AG09309 (cell line): ENCODE measurements at regions not wholly inside any gene's neighbourhood (a gene's known extent, or its start where the extent isn't known, plus 50 kb on each side); places are given as distances from the start of the nearest gene placed in this dataset.

Source experiments
- DNase-seq: peaks from one replicate; pipeline ENCODE4 v3.0.0-alpha.2; 2010; ENCODE audit warnings: low read depth
- H3K4me3 ChIP-seq: 2 replicates; pipeline ENCODE4 v1.5.1; 2011; ENCODE audit warnings: mild to moderate bottlenecking, low read depth, low read length, moderate library complexity; ENCODE audit not compliant: control insufficient read depth
- TF ChIP-seq, protein P1 (sequence below): IDR thresholded peaks from 2 replicates; pipeline ENCODE4 v1.5.1; 2011; ENCODE audit warnings: mild to moderate bottlenecking, low read depth, low read length, inconsistent platforms; ENCODE audit not compliant: insufficient read depth, control insufficient read depth; ENCODE audit errors: missing control alignments

DNA sequence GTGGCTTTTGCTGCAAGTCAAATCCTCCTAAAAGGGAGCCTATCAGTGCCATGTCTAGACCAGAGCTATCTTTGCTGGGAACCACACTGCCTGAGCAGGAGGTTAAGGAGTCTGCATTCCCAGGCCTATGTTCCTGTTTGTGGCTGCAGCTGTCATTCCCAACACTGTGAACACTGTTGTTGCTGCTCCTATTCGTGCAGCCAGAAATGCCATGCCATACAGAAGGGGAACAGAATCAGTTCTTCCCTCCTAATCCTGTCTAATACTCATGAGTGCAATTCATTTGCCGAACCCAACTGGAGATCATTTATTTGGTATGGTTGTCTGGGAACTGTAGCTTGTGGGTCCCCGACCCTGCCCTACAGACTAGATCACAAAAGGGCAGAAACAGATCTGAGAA is 406.5 kb upstream of the GJE1 start:
- TF ChIP-seq, protein P1, sequence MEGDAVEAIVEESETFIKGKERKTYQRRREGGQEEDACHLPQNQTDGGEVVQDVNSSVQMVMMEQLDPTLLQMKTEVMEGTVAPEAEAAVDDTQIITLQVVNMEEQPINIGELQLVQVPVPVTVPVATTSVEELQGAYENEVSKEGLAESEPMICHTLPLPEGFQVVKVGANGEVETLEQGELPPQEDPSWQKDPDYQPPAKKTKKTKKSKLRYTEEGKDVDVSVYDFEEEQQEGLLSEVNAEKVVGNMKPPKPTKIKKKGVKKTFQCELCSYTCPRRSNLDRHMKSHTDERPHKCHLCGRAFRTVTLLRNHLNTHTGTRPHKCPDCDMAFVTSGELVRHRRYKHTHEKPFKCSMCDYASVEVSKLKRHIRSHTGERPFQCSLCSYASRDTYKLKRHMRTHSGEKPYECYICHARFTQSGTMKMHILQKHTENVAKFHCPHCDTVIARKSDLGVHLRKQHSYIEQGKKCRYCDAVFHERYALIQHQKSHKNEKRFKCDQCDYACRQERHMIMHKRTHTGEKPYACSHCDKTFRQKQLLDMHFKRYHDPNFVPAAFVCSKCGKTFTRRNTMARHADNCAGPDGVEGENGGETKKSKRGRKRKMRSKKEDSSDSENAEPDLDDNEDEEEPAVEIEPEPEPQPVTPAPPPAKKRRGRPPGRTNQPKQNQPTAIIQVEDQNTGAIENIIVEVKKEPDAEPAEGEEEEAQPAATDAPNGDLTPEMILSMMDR = no peak
- DNase-seq = no peak
- H3K4me3 ChIP-seq = no peak overlapping the region

DNA sequence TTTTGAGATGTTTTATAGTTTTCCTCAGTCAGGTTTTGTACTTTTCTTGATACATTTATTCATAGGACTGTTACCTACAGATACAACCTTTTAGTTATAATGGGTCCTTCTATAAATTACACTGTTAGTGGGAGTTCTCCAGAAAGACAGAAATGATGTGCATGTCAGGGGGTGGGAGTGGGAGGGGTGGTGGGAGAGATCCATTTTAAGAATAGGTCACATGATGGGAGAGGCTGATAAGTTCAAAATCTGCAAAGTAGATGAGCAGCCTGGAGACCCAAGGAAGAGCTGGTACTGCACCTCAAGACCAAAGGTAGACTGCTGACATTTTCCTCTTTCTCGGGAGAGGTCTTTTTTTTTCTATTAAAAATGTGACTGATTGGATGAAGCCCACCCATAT is 408.0 kb upstream of the GJE1 start:
- no peak overlapping the region for H3K4me3 ChIP-seq
- DNase-seq = no peak
- TF ChIP-seq, protein P1 = no peak

DNA sequence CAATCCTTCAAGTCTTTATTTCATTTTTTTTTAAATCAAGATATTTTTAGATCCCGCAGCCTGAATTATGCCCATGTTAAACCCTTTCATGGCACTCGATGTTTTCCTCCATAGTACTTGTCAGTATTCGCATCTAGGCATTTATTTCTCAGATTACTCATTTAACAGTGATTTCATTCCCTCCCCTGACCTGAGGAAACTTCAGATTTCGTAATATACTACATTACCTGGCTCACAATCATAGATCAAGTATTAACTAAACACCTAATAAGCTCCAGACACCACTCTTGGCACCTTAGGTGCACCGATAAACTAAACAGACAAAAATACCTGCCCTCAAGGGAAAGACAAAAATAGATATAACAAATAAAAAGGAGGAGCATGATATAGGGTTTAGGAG is 413.2 kb upstream of the GJE1 start:
- no peak for DNase-seq

DNA sequence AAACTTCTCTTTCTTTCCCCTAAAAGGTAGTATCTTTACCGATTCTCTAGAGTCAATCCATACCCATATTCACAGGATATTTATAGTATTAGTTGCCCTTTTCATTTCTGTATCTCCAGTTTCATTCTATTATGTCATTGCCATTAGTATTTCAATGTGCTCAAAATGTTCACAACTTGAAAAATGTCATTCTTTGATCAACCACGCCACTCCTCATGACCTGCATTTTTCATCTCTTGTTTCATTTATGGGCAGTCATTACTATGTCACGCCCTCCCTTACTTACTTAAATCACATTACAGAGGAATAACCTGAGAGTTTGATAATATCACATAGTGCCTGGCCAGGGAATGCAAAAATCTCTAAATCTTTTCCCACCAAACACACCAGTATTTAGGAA is 427.3 kb upstream of the GJE1 start:
- H3K4me3 ChIP-seq = no peak overlapping the region
- TF ChIP-seq, protein P1 = no peak
- DNase-seq = no peak

More for the DNA sequence above, 413.2 kb upstream of the GJE1 start:
- TF ChIP-seq, protein P1 = no peak
- H3K4me3 ChIP-seq = no peak overlapping the region

DNA sequence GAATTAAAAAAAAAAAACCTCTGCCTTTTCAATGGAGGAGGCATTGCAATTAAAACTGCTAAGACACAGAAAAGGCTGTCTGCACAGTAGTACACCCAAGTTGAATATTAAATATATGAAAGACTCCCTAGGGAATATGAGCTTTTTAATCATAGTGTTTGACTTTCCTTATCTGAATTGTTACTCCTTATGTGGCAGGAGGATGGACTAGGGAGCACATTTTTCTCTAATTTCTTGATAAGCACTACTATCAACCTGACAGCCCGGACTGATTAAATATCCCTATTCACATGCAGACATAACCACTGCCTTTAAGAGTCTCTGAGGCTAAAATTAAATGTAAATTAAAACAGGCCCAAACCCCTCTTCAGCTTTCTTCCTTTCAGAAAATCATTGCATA is 428.6 kb upstream of the GJE1 start:
- DNase-seq = no peak
- TF ChIP-seq, protein P1 = no peak
- H3K4me3 ChIP-seq = no peak overlapping the region

DNA sequence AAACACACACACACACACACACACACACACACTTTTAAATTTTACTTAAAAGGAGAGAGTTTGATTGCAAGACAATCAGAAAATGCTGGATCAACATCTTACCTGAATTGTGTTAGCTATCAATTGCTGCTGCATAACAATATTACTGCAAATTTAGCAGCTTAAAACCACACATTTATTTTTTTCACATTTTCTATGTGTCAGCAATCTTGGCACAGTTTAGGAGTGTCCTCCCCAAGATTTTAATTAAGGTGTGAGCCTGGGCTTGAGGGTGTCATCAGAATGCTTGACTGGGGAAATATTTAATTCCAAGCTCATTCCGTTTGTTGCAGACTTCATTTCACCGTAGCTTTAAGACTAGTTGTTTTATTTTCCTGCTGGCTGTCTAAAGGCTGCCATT is 431.0 kb upstream of the GJE1 start:
- DNase-seq = no peak
- TF ChIP-seq, protein P1 = no peak
- H3K4me3 ChIP-seq = no peak overlapping the region

DNA sequence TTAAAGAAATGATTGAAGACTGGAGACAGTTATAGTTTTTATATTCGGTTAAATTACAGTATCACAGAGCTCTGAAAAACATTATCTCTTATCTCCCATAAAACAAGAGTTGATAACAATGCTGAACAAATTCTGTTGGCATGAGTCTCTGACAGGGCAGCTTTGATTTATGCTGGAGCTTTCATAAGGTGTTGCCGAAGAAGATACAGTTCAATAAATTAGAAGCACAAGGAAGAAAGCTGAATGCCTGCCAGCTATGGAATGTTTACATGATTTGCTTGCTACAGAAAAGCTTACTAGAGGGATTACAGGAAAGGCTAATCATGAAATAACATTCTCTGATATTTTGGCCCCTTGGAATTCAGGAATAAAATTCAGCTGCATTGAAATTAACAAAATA is 431.9 kb upstream of the GJE1 start:
- H3K4me3 ChIP-seq = no peak overlapping the region
- DNase-seq = no peak
- TF ChIP-seq, protein P1 = no peak
